GM12874 (cell line): ENCODE measurements at regions not wholly inside any gene's neighbourhood (a gene's known extent, or its start where the extent isn't known, plus 50 kb on each side); places are given as distances from the start of the nearest gene placed in this dataset.

Source experiments
- CTCF ChIP-seq: IDR thresholded peaks from 2 replicates; pipeline ENCODE4 v1.5.1; 2011; ENCODE audit warnings: low read depth, mild to moderate bottlenecking, control low read depth, low read length, moderate library complexity; ENCODE audit not compliant: insufficient read depth

GRCh38 chr16:60142619-60143347 is 1408.7 kb upstream of the GOT2 start:
- TF ChIP-seq CTCF: no peak

- no peak for TF ChIP-seq CTCF
These were observed 1403.8 kb upstream of the GOT2 start for GRCh38 chr16:60137891-60138290.

GRCh38 chr16:60127196-60127595 is 1393.1 kb upstream of the GOT2 start:
- no peak for TF ChIP-seq CTCF

- no peak for TF ChIP-seq CTCF
These were observed 1389.4 kb upstream of the GOT2 start for GRCh38 chr16:60123392-60124023.

- no peak for TF ChIP-seq CTCF
These were observed 1386.5 kb upstream of the GOT2 start for GRCh38 chr16:60120586-60120985.

- no peak for TF ChIP-seq CTCF
These were observed 1376.4 kb upstream of the GOT2 start for GRCh38 chr16:60110531-60110930.

- TF ChIP-seq CTCF: no peak
These were observed 1373.8 kb upstream of the GOT2 start for GRCh38 chr16:60107871-60108270.
